IPS-18a (cell line): ENCODE measurements at regions not wholly inside any gene's neighbourhood (a gene's known extent, or its start where the extent isn't known, plus 50 kb on each side); places are given as distances from the start of the nearest gene placed in this dataset.

Experiments
- H3K27ac ChIP-seq: one replicate; pipeline ENCODE4 v1.5.1; 2013; ENCODE audit warnings: low read length
- H3K27me3 ChIP-seq: one replicate; pipeline ENCODE4 v1.6.1; 2013; ENCODE audit warnings: mild to moderate bottlenecking, low read length; ENCODE audit not compliant: control insufficient read depth, insufficient read depth
- H3K36me3 ChIP-seq: one replicate; pipeline ENCODE4 v1.6.1; 2013; ENCODE audit warnings: low read depth, low read length; ENCODE audit not compliant: control insufficient read depth
- H3K4me1 ChIP-seq: one replicate; pipeline ENCODE4 v1.6.1; 2013; ENCODE audit warnings: low read depth, low read length; ENCODE audit not compliant: control insufficient read depth
- H3K4me3 ChIP-seq: one replicate; pipeline ENCODE4 v1.5.1; 2013; ENCODE audit warnings: low read length
- H3K9ac ChIP-seq: one replicate; pipeline ENCODE4 v1.6.1; 2013; ENCODE audit warnings: mild to moderate bottlenecking, low read length, moderate library complexity
- H3K9me3 ChIP-seq: one replicate; pipeline ENCODE4 v1.6.1; 2013; ENCODE audit warnings: low read depth, low read length; ENCODE audit not compliant: control insufficient read depth

DNA sequence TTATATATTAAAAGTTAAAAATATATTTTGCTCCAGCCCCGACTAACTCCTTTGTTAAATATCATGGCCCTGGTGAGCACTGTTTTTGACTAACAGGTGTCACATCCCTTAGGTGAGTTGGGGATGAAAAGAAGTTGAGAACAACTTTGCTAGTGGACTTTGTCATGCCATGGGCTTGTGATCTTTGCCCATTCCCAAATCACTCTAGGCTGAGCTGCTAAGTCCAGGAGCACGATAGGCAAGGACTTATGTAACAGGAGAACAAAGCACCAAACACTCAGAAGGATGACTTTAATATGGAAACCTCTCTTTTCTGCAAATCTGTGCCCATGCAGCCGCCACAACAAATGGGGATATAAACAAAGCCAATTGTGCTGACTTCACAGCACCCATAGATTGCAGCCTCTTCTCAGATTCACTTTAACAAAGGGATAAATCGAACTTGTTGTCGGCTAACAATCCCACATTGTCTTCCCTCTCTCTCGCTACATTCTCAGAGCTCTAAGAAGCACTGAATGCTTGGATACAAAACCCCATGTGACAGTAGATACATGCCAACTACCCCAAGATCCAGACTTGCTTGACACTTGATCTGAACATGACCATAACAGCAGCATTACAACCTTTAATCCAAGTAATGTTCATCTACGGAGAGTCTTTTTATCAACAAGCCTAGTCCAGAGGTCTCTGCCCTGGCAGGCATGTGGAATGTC is 86.8 kb upstream of the CD180 start:
- Histone ChIP-seq H3K27me3 (no peaks in the 10 kb centered on the region), H3K4me1 (no peaks in the 10 kb centered on the region), H3K27ac (no peak overlapping the region), H3K9me3 (peaks cover 4% of the 10 kb centered on the region), H3K4me3 (no peak overlapping the region), H3K9ac (no peak overlapping the region), H3K36me3 (no peaks in the 10 kb centered on the region)

DNA sequence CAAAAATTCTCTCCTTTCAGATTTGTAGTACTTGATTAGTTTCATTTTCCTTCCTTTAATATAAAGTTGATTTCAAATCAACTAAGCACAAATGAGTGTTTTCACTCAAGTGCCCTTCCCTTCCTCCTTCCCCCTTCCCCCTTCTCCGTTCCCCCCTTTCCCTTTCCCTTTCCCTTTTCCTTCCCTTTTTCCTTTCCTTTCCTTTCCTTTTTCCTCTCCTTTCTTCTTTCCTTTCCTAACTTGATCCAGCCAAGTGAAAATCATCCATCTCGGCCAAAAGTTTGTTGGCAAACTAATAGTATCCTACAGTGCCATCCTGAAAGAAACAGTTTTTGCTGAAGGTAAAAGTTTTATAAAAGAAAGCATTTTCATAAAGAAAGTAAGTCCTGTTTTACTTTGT is 85.3 kb upstream of the CD180 start:
- H3K4me1 ChIP-seq: no peaks in the 10 kb centered on the region
- no peaks in the 10 kb centered on the region for H3K36me3 ChIP-seq
- H3K9ac ChIP-seq: no peak overlapping the region
- no peak overlapping the region for H3K4me3 ChIP-seq
- no peaks in the 10 kb centered on the region for H3K27me3 ChIP-seq
- peaks cover 18% of the 10 kb centered on the region for H3K9me3 ChIP-seq
- H3K27ac ChIP-seq: no peak overlapping the region

- Histone ChIP-seq H3K9me3 (peaks cover 25% of the 10 kb centered on the region), H3K27me3 (no peaks in the 10 kb centered on the region), H3K4me3 (no peak overlapping the region), H3K4me1 (no peaks in the 10 kb centered on the region), H3K9ac (no peak overlapping the region), H3K27ac (no peak overlapping the region), H3K36me3 (no peaks in the 10 kb centered on the region)
Observed at GRCh38 chr5:67273689-67274356, 77.2 kb upstream of the CD180 start.

- Histone ChIP-seq H3K36me3 (no peaks in the 10 kb centered on the region), H3K4me1 (no peaks in the 10 kb centered on the region), H3K4me3 (no peak overlapping the region), H3K27ac (no peak overlapping the region), H3K9me3 (peaks cover 16% of the 10 kb centered on the region), H3K27me3 (no peaks in the 10 kb centered on the region), H3K9ac (no peak overlapping the region)
Observed at GRCh38 chr5:67272453-67273130, 76.0 kb upstream of the CD180 start.

DNA sequence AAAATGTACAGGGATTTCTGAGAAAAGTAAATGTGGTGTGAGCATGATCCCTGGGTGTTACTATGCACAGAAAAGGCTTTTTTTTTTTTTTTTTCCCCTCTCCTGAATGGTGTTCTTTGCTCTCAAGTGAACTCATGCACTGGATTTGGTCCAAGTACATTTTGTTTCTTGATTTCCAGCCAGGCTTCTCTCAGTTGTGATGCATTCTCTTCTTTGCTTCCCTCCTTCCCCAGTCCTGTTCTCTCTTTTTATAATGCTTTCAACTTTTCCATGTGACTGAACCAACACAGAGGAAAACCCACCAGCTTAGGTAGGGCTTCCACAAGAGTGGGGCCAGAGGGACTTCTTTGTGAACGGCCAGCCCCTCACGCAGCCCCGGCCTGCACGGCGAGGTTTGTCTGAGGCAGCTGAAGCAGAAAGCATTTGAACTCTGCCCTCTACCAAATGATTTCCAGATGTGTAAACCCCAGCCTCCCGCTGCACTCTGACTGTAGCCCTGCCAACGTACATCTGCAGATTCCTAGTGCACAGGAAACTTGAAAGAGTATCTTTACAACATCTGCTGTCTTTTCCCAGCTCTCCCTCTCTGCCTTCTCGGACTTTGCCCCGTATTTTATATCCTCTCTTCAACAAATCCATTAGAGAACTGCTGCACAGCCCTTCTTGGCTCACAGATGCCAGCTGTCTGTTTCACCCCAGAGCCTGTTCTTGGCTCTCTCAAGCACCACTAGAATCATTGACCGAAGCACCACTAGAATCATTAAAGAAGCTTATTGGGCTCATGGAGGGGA is 71.8 kb upstream of the CD180 start:
- Histone ChIP-seq H3K4me3 (no peak overlapping the region), H3K9me3 (no peaks in the 10 kb centered on the region), H3K4me1 (no peaks in the 10 kb centered on the region), H3K9ac (no peak overlapping the region), H3K27ac (no peak overlapping the region), H3K36me3 (no peaks in the 10 kb centered on the region), H3K27me3 (no peaks in the 10 kb centered on the region)

- Histone ChIP-seq H3K27me3 (no peaks in the 10 kb centered on the region), H3K4me1 (no peaks in the 10 kb centered on the region), H3K27ac (no peak overlapping the region), H3K36me3 (no peaks in the 10 kb centered on the region), H3K4me3 (no peak overlapping the region), H3K9me3 (no peaks in the 10 kb centered on the region), H3K9ac (no peak overlapping the region)
Observed at GRCh38 chr5:67267512-67268216, 71.1 kb upstream of the CD180 start.

GRCh38 chr5:67266654-67267350 is 70.2 kb upstream of the CD180 start:
- H3K27me3 ChIP-seq: no peaks in the 10 kb centered on the region

DNA sequence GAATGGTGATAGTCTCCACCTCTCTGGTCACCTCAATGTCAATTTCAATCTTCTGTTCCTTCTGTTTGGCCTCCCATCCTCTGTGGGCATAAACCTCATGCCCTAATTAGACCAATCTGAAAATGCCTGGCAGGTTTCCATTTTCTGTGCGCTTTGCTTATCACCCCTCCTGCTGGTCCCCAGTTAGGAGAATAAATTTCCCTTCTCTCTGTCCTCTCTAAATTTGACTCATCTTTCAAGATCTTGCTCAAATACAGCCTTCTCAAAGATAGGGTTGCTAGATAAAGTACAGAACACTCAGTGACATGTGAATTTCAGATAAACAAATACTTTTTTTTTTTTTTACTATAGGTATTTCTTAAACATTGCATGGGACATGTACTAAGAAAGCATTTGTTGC is 69.4 kb upstream of the CD180 start:
- no peaks in the 10 kb centered on the region for H3K36me3 ChIP-seq
- no peaks in the 10 kb centered on the region for H3K4me1 ChIP-seq
- no peak overlapping the region for H3K4me3 ChIP-seq
- H3K9me3 ChIP-seq: no peaks in the 10 kb centered on the region
- no peak overlapping the region for H3K27ac ChIP-seq
- no peaks in the 10 kb centered on the region for H3K27me3 ChIP-seq
- no peak overlapping the region for H3K9ac ChIP-seq

More at GRCh38 chr5:67266654-67267350, 70.2 kb upstream of the CD180 start:
- no peak overlapping the region for H3K4me3 ChIP-seq
- no peak overlapping the region for H3K9ac ChIP-seq
- H3K36me3 ChIP-seq: no peaks in the 10 kb centered on the region
- H3K4me1 ChIP-seq: no peaks in the 10 kb centered on the region
- no peak overlapping the region for H3K27ac ChIP-seq
- no peaks in the 10 kb centered on the region for H3K9me3 ChIP-seq

DNA sequence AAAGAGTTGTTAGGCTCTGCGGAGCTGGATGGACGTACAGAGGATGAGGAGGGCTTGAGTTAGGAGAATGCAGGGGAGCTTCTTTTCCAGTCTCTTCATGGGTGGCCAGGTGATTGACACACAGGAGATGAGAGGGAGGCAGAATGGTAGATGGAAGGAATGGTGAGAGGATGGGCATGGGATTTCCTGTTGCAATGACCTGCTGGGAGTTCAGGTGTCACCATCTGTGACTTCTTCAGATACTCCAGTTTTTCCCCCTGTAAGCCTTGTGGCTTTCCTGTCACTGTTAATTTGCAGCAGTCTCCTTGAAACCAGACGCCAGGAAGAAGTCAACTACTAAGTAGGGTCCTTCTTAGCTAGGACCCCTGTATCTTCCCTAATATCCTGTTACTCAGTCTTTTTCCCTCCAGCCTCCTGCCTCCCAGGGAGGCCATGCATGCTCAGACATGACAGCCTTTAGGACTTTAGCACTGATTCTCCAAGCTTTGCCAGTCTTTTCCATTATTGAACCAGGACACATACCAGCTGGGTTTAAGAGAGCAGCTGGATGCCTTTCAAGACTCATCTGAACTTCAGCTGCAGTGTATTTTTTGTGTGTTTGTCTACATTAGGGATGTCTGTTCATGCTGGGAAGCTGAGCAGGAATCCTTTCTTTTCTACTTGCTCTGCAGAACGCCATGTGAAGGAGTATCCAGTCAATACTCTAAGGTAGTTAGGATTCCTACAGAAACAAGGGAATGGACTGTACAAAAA is 67.2 kb upstream of the CD180 start:
- Histone ChIP-seq H3K36me3 (no peaks in the 10 kb centered on the region), H3K4me3 (no peak overlapping the region), H3K4me1 (no peaks in the 10 kb centered on the region), H3K9ac (no peak overlapping the region), H3K27me3 (no peaks in the 10 kb centered on the region), H3K27ac (no peak overlapping the region), H3K9me3 (no peaks in the 10 kb centered on the region)

DNA sequence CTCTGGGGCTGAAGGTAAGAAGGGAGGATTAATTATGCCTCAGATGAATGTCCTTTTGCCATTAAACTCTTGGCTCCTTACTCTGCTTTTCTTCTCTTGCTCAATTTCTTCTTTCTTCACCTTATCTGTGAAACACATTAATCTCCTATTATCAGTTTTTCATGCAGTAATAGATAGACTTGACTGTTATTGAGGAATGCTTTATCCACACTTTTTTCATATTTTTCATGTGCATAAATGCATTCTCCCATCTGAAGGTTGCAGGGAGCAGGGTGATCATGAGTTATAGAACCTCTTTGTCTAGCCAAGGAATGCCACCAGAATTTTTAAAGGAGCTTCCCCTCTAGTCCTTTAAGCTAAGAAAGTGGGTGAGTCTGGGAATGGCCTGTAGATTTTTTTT is 66.4 kb upstream of the CD180 start:
- Histone ChIP-seq H3K27ac (no peak overlapping the region), H3K9me3 (no peaks in the 10 kb centered on the region), H3K9ac (no peak overlapping the region), H3K4me1 (no peaks in the 10 kb centered on the region), H3K27me3 (no peaks in the 10 kb centered on the region), H3K36me3 (no peaks in the 10 kb centered on the region), H3K4me3 (no peak overlapping the region)
